Panc1 (cell line): ENCODE measurements at regions not wholly inside any gene's neighbourhood (a gene's known extent, or its start where the extent isn't known, plus 50 kb on each side); places are given as distances from the start of the nearest gene placed in this dataset.

Experiments
- ATAC-seq: fragments of 200-7000 bp; cut with Tn5 transposase; 2 replicates; pipeline ENCODE4 v1.9.1; 2020; ENCODE audit warnings: mild to moderate bottlenecking, moderate library complexity
- BruUV-seq: library from RNA; stranded (reverse); fragments of 400-500 nt; replicated peaks from 2 replicates; lab custom pipeline; 2021; lab: Mats Ljungman, UMichigan
- CTCF ChIA-PET: fragments of 300-600 bp; sonication (Branson Sonifier 250); formaldehyde crosslinking; loops from one replicate; lab custom pipeline; 2022; ENCODE audit warnings: antibody characterized with exemption; lab: Charles Lee
- POLR2A ChIA-PET: fragments of 300-600 bp; sonication (Branson Sonifier 250); formaldehyde crosslinking; loops from one replicate; lab custom pipeline; 2022; ENCODE audit warnings: antibody characterized with exemption; lab: Charles Lee
- DNase-seq: peaks from one replicate; pipeline ENCODE4 v3.0.0-alpha.2; 2010; ENCODE audit warnings: low read depth, low spot score
- H3K27ac ChIP-seq: 2 replicates; pipeline ENCODE4 v1.5.1; 2011; ENCODE audit warnings: mild to moderate bottlenecking, low read length, inconsistent platforms
- H3K27me3 ChIP-seq: fragments of 200-500 bp; sonication (Bioruptor generic); 2 replicates; pipeline ENCODE4 v1.6.0; 2014; ENCODE audit warnings: low read length, inconsistent platforms; ENCODE audit not compliant: control insufficient read depth, insufficient read depth
- H3K36me3 ChIP-seq: fragments of 200-500 bp; sonication (Bioruptor generic); 2 replicates; pipeline ENCODE4 v1.5.1; 2014; ENCODE audit warnings: inconsistent platforms, mild to moderate bottlenecking, low read length, moderate library complexity; ENCODE audit not compliant: control insufficient read depth, insufficient read depth
- H3K4me1 ChIP-seq: 2 replicates; pipeline ENCODE4 v1.5.1; 2011; ENCODE audit warnings: inconsistent platforms, mild to moderate bottlenecking, low read length, moderate library complexity; ENCODE audit not compliant: control insufficient read depth, insufficient read depth
- H3K4me3 ChIP-seq, 2 experiments: 2 replicates each; pipeline ENCODE4 v1.5.1; 2011 to 2012; ENCODE audit warnings: low read depth in 2 of 2, low read length in 2 of 2, mild to moderate bottlenecking in 2 of 2, inconsistent platforms in 1 of 2, moderate library complexity in 1 of 2
- H3K9me3 ChIP-seq: fragments of 200-500 bp; sonication (Bioruptor generic); 2 replicates; pipeline ENCODE4 v1.5.1; 2014; ENCODE audit warnings: low read depth, mild to moderate bottlenecking, inconsistent platforms, low read length, moderate library complexity; ENCODE audit not compliant: control insufficient read depth, insufficient read depth
- POLR2AphosphoS5 ChIP-seq: IDR thresholded peaks from 2 replicates; pipeline ENCODE4 v1.6.1; 2012; ENCODE audit warnings: mild to moderate bottlenecking, low read depth, low read length, moderate library complexity
- SIN3A ChIP-seq: IDR thresholded peaks from 2 replicates; pipeline ENCODE4 v1.6.1; 2012; ENCODE audit warnings: low read depth, mild to moderate bottlenecking, low read length, moderate library complexity, borderline replicate concordance; ENCODE audit not compliant: insufficient read depth
- TCF7L2 ChIP-seq: IDR thresholded peaks from 2 replicates; pipeline ENCODE4 v1.6.1; 2011; ENCODE audit warnings: mild to moderate bottlenecking, low read depth, low read length, inconsistent platforms
- in situ Hi-C: cut with HindIII; loops from 2 replicates; pipeline ENCODE4 v1.10.0; 2016; ENCODE audit warnings: low sequenced_read_pairs, low pct_unique_long_range_greater_than_20kb
- intact Hi-C: fragments of 100-400 bp; cut with micrococcal nuclease; formaldehyde crosslinking; loops from one replicate; pipeline ENCODE4 v1.10.0; 2022; ENCODE audit not compliant: unreplicated experiment
- TF ChIP-seq, protein P1 (sequence below), 2 experiments: IDR thresholded peaks; 2 replicates each; pipeline ENCODE4 v1.6.1; 2011 to 2012; ENCODE audit warnings: low read depth in 2 of 2, control low read depth in 1 of 2, low read length in 1 of 2, mild to moderate bottlenecking in 1 of 2, moderate library complexity in 1 of 2; ENCODE audit not compliant: insufficient read depth in 1 of 2
- TF ChIP-seq, protein P2 (sequence below): fragments of 450-650 bp; IDR thresholded peaks from 2 replicates; pipeline ENCODE4 v1.5.1; 2017; ENCODE audit warnings: mild to moderate bottlenecking

DNA sequence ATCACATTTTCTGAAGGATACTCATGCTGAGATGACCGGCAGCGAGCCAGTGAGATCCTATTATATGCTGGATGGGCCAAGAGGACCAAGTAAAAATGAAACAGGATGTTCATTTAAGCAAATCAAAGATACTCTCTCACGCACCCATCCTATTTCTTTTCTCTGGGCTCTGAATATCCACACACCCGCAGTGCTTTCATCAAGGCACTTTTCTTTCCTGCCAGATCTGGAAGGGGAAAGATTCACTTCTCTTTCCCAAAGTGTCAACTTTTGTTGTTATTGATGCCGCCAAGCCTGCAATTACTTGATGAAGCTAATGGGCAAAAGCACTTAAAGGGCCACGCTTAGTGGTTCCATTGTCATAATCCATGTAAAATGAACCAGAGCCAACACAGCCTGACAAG, 191.9 kb upstream of the CHAC2 start:
- Histone ChIP-seq H3K4me3 (no peak overlapping the region), H3K27ac (no peak overlapping the region), H3K4me1 (no peaks in the 10 kb centered on the region), H3K36me3 (no peaks in the 10 kb centered on the region), H3K27me3 (no peaks in the 10 kb centered on the region), H3K9me3 (no peaks in the 10 kb centered on the region)
- ChIA-PET CTCF (no interaction called here), POLR2A (interaction anchor here (0.7 kb wide), 1 partner anchor 39 kb away, joined by 8 read pairs; no protein-coding TSS in a partner anchor)
- BruUV-seq = no TSS peak
- DNase-seq (no peak), ATAC-seq (no peak)
- intact Hi-C loops = no loop called here
- in situ Hi-C loops = no loop called here
- no peak for TF ChIP-seq POLR2AphosphoS5
- TF ChIP-seq SIN3A = no peak
- TF ChIP-seq, protein P1, sequence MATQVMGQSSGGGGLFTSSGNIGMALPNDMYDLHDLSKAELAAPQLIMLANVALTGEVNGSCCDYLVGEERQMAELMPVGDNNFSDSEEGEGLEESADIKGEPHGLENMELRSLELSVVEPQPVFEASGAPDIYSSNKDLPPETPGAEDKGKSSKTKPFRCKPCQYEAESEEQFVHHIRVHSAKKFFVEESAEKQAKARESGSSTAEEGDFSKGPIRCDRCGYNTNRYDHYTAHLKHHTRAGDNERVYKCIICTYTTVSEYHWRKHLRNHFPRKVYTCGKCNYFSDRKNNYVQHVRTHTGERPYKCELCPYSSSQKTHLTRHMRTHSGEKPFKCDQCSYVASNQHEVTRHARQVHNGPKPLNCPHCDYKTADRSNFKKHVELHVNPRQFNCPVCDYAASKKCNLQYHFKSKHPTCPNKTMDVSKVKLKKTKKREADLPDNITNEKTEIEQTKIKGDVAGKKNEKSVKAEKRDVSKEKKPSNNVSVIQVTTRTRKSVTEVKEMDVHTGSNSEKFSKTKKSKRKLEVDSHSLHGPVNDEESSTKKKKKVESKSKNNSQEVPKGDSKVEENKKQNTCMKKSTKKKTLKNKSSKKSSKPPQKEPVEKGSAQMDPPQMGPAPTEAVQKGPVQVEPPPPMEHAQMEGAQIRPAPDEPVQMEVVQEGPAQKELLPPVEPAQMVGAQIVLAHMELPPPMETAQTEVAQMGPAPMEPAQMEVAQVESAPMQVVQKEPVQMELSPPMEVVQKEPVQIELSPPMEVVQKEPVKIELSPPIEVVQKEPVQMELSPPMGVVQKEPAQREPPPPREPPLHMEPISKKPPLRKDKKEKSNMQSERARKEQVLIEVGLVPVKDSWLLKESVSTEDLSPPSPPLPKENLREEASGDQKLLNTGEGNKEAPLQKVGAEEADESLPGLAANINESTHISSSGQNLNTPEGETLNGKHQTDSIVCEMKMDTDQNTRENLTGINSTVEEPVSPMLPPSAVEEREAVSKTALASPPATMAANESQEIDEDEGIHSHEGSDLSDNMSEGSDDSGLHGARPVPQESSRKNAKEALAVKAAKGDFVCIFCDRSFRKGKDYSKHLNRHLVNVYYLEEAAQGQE (IDR thresholded peaks at IDR 0.05; ENCODE audit: insufficient read depth in 1 of 2, low read depth in 2 of 2, low read length in 1 of 2) = no peak
- TF ChIP-seq, protein P2, sequence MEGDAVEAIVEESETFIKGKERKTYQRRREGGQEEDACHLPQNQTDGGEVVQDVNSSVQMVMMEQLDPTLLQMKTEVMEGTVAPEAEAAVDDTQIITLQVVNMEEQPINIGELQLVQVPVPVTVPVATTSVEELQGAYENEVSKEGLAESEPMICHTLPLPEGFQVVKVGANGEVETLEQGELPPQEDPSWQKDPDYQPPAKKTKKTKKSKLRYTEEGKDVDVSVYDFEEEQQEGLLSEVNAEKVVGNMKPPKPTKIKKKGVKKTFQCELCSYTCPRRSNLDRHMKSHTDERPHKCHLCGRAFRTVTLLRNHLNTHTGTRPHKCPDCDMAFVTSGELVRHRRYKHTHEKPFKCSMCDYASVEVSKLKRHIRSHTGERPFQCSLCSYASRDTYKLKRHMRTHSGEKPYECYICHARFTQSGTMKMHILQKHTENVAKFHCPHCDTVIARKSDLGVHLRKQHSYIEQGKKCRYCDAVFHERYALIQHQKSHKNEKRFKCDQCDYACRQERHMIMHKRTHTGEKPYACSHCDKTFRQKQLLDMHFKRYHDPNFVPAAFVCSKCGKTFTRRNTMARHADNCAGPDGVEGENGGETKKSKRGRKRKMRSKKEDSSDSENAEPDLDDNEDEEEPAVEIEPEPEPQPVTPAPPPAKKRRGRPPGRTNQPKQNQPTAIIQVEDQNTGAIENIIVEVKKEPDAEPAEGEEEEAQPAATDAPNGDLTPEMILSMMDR = no peak
- TF ChIP-seq TCF7L2 = no peak

DNA sequence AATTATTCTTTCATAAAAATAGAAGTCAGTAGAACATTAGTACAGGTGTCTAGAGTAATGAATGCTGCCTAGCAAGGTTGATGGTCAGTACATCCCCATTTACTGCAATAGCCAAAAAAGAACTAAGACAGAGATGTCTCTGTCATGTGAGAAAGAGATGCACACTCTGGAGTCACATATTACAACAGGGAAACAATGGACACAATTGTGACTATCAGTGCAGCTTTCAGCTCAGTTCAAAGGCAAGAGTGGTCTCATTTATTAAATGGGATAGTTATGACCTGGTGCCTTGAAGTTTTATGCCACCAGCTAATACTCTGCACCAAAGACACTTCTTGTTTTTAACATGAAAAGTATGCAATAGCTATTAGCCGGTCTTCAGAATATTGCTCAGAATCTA, 194.9 kb upstream of the CHAC2 start:
- intact Hi-C loops = no loop called here
- POLR2A ChIA-PET = no interaction called here
- BruUV-seq = no TSS peak
- DNase-seq = no peak
- no peaks in the 10 kb centered on the region for H3K4me1 ChIP-seq
- in situ Hi-C loops = no loop called here
- H3K4me3 ChIP-seq = no peak overlapping the region
- ATAC-seq = no peak
- no peak overlapping the region for H3K27ac ChIP-seq
- H3K27me3 ChIP-seq = no peaks in the 10 kb centered on the region
- CTCF ChIA-PET = no interaction called here
- H3K36me3 ChIP-seq = no peaks in the 10 kb centered on the region
- no peaks in the 10 kb centered on the region for H3K9me3 ChIP-seq
- no peak for TF ChIP-seq POLR2AphosphoS5
- TF ChIP-seq, protein P1 (IDR thresholded peaks at IDR 0.05; ENCODE audit: insufficient read depth in 1 of 2, low read depth in 2 of 2, low read length in 1 of 2) = no peak
